Caki2 (cell line): ENCODE measurements at regions not wholly inside any gene's neighbourhood (a gene's known extent, or its start where the extent isn't known, plus 50 kb on each side); places are given as distances from the start of the nearest gene placed in this dataset.

ENCODE experiments used
- DNase-seq: peaks from one replicate; pipeline ENCODE4 v3.0.0-alpha.2; 2015; ENCODE audit warnings: low read depth
- in situ Hi-C: cut with HindIII; loops from 2 replicates; pipeline ENCODE4 v1.10.0; 2016; ENCODE audit warnings: low sequenced_read_pairs, low pct_unique_long_range_greater_than_20kb, mixed read lengths

GRCh38 chr7:16338065-16338464 lies 83.3 kb downstream of the CRPPA start:
- in situ Hi-C loops, result no loop called here
- DNase-seq, result no peak

DNA sequence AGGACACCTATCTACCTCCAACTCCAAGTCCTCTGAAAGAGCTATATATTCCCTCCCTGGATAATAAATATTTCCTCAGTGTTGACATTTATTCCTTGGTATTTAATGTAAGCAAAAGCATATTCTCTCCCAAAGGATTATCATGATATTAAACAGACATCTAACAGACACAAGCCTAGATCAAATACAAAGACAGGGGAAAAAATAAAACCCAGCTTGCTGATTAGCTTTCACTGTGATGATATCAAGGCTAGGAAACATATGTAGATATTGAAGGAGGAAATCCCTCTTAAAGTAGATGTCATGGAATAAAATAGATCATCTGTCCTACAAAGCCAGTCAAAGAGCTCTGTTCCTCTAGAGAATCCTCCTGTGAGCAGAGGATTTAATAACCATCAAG lies 95.2 kb downstream of the CRPPA start:
- in situ Hi-C loops, result no loop called here
- no peak for DNase-seq

DNA sequence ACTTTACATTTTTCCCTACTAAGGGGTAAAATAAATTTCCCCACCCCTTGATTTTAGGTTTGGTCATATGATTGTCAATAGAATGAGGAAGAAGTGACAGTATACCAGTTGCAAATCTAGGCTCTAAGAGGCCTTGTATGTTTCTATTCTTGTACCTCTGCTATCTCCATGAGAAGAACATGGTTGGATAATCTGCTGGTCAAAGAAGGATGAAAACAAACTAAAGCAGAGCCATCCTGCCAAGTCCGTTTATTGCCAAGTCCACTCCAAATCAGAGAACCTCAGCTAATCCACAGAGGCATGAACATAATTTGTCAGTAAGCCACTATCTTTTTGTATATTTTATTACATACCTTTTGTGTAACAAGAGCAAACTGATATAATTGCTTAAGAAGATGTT lies 98.0 kb downstream of the CRPPA start:
- DNase-seq, result no peak
- in situ Hi-C loops, result no loop called here

GRCh38 chr7:16320099-16320660 lies 101.2 kb downstream of the CRPPA start:
- DNase-seq, result no peak
- in situ Hi-C loops, result no loop called here

GRCh38 chr7:16318989-16319915 lies 102.1 kb downstream of the CRPPA start:
- in situ Hi-C loops, result no loop called here
- peak; percentile 7 for DNase-seq

DNA sequence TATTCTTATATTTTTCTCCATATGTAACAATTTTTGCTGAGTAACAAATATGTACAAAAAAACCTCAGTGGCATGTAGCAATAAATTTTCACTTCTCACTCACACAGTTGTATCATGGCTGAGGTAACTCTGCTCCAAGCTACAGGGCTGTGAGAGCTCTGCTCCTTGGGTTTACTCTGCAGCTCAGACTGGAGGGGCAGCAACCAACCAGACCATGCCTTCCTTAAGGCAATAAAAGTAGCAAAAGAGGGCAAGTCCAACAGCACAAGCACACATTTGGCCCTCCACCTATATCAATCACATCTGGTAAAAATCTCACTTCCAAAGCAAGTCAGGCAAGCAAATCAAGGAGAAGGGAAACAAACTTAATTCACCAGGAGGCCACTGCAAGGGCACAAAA lies 102.9 kb downstream of the CRPPA start:
- in situ Hi-C loops, result no loop called here
- no peak for DNase-seq

- no peak for DNase-seq
- in situ Hi-C loops, result no loop called here
These were observed 103.9 kb downstream of the CRPPA start for GRCh38 chr7:16317406-16317805.

DNA sequence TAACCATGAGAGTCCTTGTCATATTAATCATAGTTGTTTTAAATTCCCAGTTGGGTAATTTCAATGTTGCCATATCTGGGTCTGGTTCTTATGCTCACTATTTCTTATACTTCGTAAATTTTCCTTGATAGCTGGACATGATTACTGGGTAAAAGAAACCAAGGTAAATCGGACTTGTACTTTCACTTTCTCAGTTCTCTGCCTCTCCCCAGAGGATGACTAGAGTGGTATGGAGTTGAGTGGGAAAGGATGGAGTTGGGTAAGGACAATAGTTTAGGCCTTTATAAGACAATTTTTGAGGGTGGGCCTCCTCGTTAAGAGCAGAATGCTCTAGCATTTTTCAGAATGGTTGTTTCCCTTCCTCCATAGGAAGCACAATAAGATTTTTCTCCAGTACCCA lies 106.1 kb downstream of the CRPPA start:
- DNase-seq, result no peak
- in situ Hi-C loops, result no loop called here

- no peak for DNase-seq
- in situ Hi-C loops, result no loop called here
These were observed 112.2 kb downstream of the CRPPA start for GRCh38 chr7:16309129-16309528.

DNA sequence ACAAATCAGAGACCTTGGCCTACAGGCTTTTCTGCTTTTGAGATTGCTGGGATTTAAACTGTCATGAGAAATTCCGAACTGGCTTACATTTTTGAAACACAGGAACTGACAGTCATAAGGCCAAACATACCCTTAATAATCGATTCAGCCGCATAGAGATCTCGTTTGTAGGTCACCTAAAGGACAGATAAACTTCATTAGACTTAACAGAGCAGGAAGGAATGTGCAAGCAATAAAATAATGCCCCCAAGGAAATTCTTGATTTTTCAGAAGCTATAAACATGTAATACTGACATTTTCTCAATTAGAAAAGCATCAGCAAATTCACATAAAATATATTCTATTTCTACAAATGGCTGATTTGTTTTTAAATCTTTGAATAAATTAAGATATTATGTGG lies 120.0 kb downstream of the CRPPA start:
- DNase-seq, result no peak
- in situ Hi-C loops, result no loop called here

GRCh38 chr7:16300361-16300895 lies 120.9 kb downstream of the CRPPA start:
- in situ Hi-C loops, result no loop called here
- no peak for DNase-seq

DNA sequence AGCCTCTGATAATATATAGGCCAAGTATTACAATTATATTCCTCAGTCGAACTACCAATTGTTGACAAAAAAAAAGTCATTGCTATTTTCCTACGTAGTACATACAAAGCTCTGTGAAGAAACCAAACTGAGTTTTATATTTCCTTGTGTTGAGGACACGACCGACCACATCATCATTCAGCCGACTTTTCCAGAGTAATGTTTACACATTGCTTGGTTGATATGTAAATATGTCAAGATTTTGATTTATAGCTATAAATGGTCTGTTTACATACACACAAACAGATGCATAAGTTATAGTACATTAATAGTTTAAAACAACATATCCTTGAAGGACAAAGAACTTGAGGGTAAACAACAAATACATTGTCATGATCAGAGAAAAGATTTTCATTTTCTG lies 121.5 kb downstream of the CRPPA start:
- in situ Hi-C loops, result no loop called here
- no peak for DNase-seq

DNA sequence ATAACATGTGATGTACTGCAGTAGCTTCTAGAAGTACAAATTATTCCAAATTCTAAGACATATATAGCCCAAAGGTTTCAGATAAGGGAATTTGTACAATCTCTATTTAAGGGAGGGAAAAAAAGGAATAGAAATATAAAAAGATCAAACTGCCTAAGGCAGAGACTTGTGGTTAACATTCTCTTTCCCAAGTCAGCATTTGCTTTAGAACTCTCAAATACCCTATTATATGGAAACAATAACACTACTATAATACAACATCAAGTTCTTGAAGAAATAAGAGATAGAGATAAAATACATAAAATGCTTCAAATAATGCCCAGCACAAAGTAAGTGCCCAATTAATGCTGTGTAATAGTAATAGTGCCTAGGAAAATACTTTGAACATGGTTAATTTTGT lies 123.1 kb downstream of the CRPPA start:
- DNase-seq, result no peak
- in situ Hi-C loops, result no loop called here

DNA sequence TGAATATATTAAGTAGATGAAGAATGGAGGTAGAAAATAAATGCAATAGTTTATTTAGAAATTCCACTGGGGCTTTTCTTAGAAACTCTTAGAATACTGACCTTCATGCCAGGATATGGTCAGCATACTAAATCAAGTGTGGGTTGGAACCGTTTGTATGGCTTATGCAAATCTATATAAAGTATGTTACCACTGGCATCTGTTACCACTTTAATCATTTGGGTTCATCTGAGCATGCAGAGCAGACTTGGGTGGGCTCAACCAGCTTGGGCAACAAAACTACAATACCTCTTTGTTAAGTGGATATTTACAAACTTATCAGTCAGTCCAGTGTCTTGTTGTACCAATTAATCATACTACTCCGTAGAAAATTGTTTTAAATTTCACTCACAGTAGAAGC lies 125.8 kb downstream of the CRPPA start:
- in situ Hi-C loops, result no loop called here
- no peak for DNase-seq

GRCh38 chr7:16293669-16294425 lies 127.5 kb downstream of the CRPPA start:
- in situ Hi-C loops, result no loop called here

GRCh38 chr7:16284581-16284980 lies 136.8 kb downstream of the CRPPA start:
- DNase-seq, result no peak
- in situ Hi-C loops, result no loop called here

More at GRCh38 chr7:16293669-16294425, 127.5 kb downstream of the CRPPA start:
- DNase-seq, result no peak

GRCh38 chr7:16278167-16278787 lies 143.1 kb downstream of the CRPPA start:
- in situ Hi-C loops, result no loop called here
- no peak for DNase-seq

DNA sequence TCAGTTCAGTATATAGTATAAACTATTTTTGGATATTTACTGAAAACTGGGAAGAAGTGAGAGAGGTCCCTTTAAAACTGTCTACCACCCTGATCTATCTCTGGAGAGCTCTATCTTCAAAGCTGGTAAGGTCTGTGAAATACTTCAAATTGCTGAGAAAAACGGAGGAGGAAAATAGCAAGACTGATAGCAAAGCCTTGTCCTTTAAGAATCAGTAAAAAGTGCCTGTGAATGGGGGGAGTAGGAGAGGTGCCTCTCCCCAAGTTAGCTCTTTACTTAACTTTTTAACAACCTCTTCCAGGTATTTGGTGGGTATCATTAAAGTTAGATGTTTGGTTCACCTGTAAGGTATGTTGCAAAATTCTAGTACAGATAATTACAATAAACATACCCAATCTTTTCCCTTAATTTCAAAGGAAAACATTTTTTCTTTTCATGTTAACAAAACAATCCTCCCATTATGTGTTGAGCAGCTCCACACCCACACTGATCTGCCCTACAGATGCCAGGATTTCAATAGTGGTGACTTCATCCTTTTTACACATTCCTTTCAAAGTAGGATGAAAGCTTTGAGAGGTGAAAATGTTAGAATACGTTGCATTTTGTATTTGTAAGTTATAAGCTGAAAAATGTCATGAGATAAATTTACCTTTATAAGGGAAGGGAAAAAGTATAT lies 149.2 kb downstream of the CRPPA start:
- in situ Hi-C loops, result no loop called here
- no peak for DNase-seq
